GM18508 (cell line): ENCODE measurements at regions not wholly inside any gene's neighbourhood (a gene's known extent, or its start where the extent isn't known, plus 50 kb on each side); places are given as distances from the start of the nearest gene placed in this dataset.
"Not testable (repeated sequence)": the region's sequence is repeated elsewhere in the genome, so short reads cannot be mapped to it uniquely, and the experiment has no call there.

Experiments
- ATAC-seq: cut with Tn5 transposase; IDR thresholded peaks from one replicate; pipeline ENCODE4 v1.9.1; 2021; ENCODE audit warnings: moderate number of reproducible peaks; ENCODE audit not compliant: insufficient read depth, unreplicated experiment

DNA sequence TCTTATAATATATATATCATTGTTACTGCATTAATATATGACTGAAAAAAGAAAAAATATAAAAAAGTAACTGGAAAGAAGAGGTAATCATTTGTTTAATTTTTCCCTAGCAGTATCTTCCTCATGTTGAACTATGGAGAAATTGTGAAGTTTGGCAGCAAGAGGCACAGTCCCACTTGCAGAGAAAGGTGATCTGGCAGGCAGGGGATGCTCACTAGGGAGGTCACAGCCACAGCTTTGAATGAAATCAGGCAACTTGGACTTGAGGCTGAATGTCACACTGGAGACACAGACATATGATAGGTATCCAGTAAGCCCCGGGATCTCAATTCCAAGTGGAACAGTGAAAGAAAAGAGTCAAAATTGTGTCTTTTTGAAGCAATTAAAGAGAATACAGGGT, 149.9 kb upstream of the RORA start:
- ATAC-seq: no peak

DNA sequence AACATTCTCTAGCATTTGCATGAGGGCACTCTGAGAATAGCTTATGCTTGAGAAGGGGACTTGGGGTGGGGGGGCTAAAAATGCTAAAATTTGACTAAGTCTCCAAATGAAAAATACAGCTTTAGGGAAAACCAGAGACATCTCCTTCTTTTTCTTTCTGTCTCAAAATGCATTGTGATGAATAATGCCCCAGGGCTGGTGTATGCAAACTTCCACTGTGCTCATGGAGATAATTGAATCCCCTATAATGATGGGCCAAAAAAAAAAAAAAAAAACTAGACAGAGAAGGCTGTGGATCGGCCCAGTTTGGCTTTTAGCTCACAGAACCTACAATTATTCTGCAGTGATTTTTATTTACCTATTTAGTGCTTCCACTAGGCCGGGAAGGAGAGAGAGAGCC, 147.9 kb upstream of the RORA start:
- ATAC-seq: no peak

DNA sequence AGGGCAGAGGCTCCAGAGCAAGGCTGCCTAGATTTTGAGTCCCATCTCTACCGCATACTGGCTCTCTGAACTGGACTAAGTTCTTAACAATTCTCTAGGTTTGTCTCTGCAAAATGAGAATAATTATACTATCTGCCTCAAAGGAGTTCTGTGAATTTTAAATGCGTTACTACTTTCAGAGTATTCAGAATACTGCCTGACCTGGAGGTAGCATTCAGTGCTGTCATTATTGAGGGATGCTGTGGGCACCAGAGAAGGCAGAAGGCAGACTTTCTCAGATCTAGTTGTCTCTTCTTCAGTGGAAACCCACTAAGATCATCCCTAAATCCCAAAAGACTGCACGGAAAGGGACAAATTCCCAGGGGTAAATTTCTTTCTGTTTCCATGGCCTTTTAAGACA, 147.4 kb upstream of the RORA start:
- no peak for ATAC-seq

DNA sequence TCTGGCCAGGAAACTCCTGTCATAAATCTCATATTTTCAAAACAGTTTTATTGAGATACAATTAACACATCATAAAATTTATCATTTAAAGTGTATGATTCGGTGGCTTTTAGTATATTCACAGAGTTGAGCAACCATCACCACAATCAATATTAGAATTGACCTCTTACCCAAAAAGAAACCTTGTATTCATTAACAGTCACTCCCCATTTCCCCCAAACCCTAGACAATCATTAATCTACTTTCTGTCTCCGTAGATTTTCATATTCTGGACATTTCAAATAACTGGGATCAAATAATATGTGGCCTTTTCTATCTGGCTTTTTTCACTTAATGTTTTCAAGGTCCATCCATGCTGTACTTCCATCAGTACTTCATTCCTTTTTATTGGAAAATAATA, 145.7 kb upstream of the RORA start:
- no peak for ATAC-seq

DNA sequence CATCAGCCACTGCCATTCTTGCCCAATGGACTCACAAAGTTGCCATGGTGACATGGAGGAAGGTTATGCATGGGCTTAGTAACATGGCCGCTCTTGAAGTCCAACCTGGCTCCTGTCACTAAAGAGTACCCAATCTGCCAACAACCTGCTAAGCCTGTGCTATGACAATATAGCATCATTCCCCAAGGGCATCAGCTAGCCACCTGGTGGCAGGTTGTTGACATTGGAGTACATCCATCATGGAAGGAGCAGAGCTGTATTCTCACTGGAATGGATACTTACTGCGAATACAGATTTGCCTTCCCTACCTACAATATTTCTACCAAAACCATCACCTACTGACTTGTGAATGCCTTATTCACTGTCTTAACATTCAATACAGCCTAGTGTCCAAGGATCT, 138.9 kb upstream of the RORA start:
- no peak for ATAC-seq

DNA sequence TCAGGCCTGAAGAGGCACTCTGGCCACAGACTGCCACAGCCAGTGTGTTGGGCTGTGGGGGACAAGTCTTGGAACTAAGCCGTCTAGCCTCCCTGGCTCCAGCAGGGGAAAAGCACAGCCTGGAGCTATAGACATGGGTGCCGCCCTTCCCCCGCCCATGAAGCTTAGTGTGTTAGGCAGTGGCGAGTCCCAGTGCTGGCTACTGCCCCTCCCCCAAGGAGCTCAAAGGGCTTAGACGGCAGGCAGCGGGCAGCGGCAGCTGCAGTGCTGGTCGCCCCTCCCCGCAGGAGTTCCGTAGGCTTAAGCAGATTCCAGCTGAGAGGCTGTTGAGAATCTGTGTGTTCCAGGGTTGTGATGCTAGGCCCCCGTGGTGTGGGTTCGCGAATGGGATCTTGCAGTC, 135.8 kb upstream of the RORA start:
- no peak for ATAC-seq

DNA sequence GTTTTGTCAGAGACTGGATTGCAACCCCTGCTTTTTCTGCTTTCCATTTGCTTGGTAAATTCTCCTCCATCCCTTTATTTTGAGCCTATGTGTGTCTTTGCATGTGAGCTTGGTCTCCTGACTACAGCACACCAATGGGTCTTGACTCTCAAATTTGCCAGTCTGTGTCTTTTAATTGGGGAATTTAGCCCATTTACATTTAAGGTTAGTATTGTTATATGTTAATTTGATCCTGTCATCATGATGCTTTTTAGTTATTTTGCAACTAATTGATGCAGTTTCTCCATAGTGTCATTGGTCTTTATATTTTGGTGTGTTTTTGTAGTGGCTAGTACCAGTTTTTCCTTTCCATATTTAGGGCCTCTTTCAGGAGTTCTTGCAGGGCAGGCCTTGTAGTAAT, 133.8 kb upstream of the RORA start:
- not testable (repeated sequence) for ATAC-seq

DNA sequence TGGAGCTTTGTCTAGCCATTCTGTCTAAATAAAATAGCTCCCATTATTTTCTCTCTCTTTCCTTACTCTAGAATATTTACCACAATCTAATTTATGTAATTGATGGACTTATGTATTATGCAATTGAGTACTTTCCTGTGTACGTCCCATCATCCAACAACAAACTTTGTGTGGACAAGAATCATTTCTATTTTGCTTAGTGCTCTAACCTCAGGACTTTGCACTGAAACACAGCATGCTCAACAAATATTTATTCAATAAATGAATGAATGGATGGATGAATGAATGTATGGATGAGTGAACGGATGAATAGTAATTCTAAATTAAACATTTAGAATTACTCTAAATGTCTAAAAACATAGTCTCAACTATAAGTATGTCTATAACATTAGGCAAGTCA, 115.2 kb upstream of the RORA start:
- ATAC-seq: no peak

DNA sequence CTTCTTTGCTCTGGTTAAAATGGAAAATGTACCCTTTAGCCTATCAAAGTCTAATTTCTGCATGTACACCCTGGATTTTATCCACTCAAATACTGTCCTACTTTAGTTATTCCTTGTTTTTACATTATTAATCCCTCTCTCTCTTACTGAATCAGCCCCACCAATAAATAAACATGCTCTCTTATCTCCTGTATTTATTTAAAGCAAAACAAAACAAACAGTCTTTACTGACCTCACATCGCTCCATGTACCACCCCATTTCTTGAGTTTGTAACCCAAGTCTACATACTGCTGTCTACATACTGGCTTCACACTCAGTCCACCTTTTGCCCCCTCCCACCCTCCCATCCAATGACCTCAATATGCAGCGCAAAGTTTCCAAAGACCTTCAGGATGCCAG, 113.3 kb upstream of the RORA start:
- ATAC-seq: no peak

DNA sequence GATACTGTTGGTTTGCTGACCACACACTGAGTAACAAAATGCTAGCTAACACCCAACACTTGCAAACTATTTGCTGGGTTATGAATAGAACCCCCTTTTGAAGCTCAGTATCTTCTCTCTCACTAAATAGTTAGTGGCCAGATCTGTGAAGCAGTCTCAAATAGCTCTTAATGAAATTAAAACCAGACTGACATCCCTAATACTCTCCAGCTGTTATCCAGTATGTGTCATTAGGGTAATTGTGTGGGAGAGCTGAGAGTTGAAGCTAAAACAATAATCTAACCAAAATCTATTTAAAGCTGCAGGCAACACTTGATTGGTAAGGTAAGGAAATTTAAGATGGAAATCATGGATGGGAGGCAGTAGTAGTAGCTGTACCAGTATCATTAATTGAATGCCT, 110.4 kb upstream of the RORA start:
- ATAC-seq: no peak

DNA sequence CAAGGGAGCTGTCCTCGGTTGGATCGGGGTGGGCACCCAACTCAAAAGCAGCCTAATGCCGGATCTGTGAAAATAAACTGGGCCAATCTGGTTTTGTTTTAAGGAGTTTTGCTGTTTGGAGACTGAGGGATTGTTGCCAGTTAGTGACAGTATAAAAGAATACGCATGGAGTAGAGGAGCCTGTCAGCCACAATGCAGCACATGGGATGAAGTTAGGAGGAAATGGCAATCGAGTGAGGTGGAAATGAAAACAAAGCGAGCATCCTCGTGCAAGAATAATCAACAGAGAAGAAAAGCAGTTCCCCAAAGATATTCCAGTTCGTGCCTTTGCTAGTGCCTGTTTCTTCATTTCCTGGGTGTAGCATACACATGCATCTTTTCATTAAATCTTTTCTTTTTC, 108.4 kb upstream of the RORA start:
- ATAC-seq: no peak

DNA sequence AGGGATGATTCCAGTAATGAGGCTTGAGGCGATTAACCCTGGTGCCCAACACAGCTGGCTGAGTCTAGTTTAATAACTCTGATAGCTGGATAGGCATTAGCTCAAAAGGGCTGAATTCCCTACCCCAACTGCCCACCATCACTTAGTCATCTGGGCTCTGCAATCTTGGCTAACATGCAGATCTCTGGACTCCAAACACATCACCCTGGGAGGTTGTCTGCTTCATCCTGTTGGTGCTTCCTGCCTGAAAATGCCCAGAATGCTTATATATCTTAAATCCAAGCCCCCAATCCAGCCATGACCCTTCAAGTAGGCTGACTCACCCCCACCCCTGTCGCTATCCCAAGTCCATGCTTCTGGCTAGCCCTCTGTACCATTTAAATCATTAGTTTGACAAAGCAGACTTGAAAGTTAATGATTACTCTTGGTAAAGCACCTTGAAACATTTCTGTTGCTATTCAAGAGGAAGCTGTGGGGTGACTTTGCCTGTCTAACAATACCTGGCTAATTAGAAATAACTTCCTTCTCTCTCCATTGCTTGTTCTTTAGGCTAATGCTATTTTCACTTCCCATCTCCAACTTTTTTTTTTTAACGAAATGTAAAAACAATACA, 107.0 kb upstream of the RORA start:
- no peak for ATAC-seq

DNA sequence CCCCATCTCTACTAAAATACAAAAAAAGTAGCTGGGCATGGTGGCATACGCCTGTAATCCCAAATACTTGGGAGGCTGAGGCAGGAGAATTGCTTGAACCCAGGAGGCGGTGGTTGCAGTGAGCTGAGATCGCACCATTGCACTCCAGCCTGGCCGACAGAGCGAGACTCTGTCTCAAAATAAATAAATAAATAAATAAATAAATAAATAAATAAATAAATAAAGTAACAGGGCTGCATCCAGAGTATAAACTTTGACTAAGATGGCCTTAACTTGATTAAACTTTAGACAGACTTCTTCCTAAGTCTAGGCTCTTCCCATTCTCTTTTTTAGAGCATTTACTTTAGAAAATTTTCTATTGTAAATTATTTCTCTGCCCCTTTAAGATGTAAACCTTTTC, 105.6 kb upstream of the RORA start:
- ATAC-seq: not testable (repeated sequence)

DNA sequence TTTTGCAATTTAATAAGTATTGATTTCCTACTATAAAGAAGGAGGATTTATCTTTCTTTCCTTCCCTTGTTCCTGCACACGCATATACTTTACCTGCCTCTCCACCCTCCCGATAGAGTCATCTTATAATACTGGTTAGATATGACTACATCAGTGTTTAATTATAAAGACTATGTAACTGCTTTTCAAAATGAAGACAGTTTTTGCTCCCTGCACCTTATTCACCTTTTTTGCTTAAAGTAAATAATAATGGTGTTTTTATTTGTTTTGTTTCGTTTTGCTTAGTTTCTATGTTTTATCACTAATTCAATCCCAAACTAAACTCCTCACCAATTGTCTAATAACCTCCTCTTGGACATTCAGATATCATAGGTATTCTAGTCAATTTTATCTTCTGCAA, 101.9 kb upstream of the RORA start:
- no peak for ATAC-seq

DNA sequence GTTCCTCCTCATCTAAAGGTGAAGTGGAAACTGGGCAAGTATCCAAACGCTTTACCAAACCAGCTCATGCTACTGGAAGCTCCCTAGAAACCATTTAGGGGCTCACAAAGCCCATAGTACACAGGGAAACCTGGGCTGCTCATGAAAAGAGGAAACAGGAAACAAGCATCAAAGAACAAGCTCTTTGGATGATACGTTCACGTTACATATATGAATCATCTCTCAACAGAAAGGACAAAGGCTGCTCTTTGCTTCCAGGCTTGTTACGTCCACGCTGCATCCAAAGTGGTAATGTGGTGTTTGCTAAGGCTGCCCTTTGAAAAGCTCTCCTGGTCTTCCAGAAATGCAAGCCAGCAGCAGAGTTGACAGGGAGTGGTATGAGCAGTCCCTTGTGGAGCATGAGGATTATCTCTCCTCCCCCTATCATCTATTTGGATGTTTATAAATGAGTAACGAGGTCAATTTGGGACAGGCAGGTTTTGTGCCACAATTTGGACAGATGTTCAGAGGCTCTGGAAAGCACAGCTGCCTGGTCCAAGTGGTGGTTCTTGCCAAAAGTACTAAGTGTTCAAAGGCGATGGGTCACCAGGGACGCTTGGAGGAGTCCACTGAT, 98.0 kb upstream of the RORA start:
- ATAC-seq: peak; percentile 76

DNA sequence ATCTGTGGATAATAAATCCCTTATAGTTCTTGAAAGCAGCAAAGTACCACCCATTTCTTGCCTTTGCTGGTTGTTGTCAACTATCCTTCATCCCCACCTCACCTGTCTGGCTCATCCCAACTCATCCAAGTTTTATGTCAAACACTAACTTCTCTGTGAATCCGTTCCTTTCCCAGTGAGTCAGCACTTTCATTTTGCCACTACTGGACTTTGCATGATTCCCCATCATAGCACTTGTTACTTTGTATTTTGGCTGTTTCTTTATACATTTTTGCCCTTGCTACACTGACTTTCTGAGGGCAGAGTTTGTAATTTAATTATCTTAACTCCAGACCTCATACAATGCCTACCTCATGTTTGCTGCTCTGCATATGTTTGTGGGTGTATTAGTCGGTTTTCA, 90.8 kb upstream of the RORA start:
- no peak for ATAC-seq

DNA sequence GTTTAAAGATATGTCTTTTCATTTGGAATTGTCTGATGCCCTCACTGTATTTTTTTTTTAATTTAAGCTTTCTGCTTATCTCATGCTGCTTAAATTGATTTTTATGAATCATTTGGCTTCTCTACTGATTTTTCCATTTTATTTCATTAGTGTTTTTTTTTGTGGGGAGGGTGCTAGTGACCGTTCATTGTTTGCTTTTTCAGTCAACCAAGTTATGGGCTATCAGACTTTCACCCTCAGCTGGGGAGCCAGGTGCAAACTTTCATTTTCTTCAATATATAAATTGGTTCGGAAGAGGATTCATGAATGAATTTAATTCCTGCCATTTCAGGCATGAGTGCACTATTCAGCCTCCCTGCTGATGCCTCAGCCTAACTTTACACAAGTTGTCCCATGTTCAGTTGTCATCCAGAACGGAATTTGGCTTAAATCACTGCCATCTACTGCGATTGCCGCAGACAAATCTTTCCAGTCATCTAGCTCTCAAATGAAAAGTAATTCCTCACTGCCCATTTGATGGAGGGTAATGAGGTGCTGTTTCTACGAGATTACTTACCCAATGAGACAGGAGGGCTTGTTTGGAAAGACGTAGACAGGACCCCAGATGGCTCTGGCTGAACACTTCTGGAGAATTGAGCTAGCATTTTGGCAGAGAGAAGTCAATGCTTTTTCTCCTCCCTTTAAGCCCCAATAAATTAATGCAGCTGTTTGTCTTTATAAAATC, 89.9 kb upstream of the RORA start:
- ATAC-seq: no peak

DNA sequence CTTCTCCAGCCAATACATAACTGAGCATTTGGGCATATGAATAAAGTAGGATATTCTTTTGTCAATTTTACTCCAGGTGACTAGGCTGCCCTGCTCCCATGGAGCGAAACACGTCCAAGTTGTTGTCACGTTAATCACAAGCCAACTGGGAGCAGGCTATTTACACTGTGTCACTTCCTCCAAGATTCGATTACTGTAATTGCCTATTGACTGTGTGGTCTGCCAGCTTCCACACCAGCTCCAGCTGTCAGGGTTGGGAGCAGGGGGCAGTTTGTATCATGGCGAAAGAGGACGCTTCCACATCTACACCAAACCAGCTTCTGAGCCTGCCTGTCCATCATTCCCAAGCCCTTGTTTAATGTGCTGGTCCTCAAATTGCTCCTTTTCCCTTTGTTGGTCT, 89.2 kb upstream of the RORA start:
- no peak for ATAC-seq

DNA sequence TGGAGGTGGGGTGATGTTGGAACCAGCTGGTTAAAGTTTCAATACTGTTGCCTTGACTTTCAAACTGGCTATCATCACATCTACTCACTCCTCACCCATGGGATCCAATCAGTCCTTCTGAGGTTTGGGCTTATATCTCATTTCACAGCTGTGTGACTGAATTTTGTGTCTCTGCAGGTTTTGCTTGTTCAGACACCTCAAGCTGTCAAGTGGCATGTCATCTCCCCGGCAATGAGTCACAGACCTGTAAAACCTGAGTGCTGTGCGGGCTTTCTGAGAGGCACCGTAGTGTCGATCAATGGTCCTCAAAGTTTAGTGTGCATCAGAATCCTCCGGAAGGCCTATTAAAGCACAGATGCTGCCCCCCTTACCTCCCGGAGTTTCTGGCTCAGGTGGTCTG, 86.4 kb upstream of the RORA start:
- ATAC-seq: no peak

DNA sequence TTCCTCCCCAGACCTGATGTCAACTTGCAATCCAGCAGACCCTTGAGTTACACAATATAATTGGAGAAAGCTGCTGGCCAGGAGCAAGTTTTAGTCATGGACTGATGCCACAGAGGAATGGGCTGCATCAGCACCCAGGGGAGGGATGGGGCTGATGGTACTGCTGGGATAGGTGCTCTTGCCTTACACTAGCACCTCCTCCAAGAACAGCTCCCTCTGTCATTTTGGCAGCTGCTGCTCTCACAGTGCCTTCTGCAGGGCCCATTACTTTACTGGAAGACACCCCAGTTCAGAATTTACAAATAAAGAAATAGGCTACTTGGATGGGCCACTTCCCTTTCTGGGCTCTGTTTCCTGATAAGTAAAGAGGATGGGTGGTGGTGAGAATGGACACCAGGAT, 85.3 kb upstream of the RORA start:
- no peak for ATAC-seq

DNA sequence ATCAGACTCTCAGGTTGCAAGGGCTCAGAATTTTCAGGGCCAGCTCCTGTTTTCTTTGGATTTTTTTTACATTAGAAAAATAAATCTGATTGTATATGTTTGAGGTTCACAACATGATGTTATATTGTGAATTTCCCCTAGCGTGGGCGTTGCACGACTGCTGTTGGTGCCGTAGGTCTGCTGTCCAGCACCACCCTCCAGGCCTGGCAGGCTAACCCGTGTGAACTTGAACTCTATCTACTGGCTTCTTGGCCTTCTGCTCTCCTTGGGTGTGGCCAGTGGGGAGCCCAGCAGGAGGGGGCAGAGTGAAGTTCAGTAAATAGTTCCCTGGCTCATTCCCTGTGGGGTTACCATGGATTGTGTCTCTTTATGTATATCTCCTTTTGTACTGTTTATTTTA, 80.5 kb upstream of the RORA start:
- ATAC-seq: no peak

DNA sequence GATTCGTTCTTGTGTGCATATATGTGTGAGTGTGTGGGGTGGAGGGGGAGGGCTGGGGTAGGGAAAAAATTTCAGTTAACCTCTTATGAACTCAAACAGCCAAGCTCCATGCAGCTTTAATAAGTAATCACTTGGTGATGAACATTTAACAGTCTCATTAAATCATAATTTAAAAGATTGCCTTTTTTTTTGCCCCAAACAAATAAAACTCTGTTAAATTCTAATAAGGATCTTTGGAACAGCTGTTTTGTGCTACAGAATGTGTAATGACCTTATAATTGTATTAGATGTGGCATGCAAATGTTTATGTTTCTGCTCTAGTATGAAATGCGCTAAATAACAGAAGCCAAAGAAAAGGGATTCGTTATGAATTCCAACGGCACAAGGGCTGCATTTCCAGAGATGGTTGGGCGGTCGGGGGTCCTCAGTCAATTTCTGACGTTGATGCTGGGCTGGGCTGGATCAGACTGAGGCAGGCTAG, 80.0 kb upstream of the RORA start:
- no peak for ATAC-seq
